ENCODE measurements at regions not wholly inside any gene's neighbourhood (a gene's known extent, or its start where the extent isn't known, plus 50 kb on each side); places are given as distances from the start of the nearest gene placed in this dataset.

- Histone ChIP-seq H3K27ac (ENCODE audit: low read depth in 1 of 2, low read length in 2 of 2) (no peak overlapping the region), H3K9ac (ENCODE audit: low read depth in 1 of 2, low read length in 2 of 2) (no peak overlapping the region), H3K9me3 (ENCODE audit: control insufficient read depth in 4 of 4, low read length in 3 of 4) (no peaks in the 10 kb centered on the region), H3K4me1 (ENCODE audit: control insufficient read depth in 4 of 4, insufficient read depth in 4 of 4, low read length in 3 of 4) (peaks cover 0 to 11% (median 1%) of the 10 kb centered on the region in 4 donors), H3K27me3 (ENCODE audit: control insufficient read depth in 4 of 4, insufficient read depth in 4 of 4, low read length in 3 of 4) (no peaks in the 10 kb centered on the region), H3K36me3 (ENCODE audit: control insufficient read depth in 4 of 4, insufficient read depth in 3 of 4, low read depth in 1 of 4, low read length in 3 of 4) (no peaks in the 10 kb centered on the region), H3K4me3 (ENCODE audit: low read depth in 1 of 3, low read length in 3 of 3) (no peak overlapping the region)
- TF ChIP-seq NR2F2 (IDR thresholded peaks at IDR 0.05) = no peak
- no peak for TF ChIP-seq HNF4G (IDR thresholded peaks at IDR 0.05)
- no peak for TF ChIP-seq FOXA2 (IDR thresholded peaks at IDR 0.05)
- no peak for TF ChIP-seq SP1 (IDR thresholded peaks at IDR 0.05)
- no peak for TF ChIP-seq FOXA1 (IDR thresholded peaks at IDR 0.05)
- no peak for TF ChIP-seq EGR1 (IDR thresholded peaks at IDR 0.05; ENCODE audit: low read depth in 2 of 2)
- TF ChIP-seq, protein P1, sequence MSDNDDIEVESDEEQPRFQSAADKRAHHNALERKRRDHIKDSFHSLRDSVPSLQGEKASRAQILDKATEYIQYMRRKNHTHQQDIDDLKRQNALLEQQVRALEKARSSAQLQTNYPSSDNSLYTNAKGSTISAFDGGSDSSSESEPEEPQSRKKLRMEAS (IDR thresholded peaks at IDR 0.05) = no peak
- TF ChIP-seq HNF4A (conservative IDR thresholded peaks at IDR 0.05) = no peak
- TF ChIP-seq, protein P2, sequence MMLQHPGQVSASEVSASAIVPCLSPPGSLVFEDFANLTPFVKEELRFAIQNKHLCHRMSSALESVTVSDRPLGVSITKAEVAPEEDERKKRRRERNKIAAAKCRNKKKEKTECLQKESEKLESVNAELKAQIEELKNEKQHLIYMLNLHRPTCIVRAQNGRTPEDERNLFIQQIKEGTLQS (IDR thresholded peaks at IDR 0.05) = no peak
- TF ChIP-seq, protein P3, sequence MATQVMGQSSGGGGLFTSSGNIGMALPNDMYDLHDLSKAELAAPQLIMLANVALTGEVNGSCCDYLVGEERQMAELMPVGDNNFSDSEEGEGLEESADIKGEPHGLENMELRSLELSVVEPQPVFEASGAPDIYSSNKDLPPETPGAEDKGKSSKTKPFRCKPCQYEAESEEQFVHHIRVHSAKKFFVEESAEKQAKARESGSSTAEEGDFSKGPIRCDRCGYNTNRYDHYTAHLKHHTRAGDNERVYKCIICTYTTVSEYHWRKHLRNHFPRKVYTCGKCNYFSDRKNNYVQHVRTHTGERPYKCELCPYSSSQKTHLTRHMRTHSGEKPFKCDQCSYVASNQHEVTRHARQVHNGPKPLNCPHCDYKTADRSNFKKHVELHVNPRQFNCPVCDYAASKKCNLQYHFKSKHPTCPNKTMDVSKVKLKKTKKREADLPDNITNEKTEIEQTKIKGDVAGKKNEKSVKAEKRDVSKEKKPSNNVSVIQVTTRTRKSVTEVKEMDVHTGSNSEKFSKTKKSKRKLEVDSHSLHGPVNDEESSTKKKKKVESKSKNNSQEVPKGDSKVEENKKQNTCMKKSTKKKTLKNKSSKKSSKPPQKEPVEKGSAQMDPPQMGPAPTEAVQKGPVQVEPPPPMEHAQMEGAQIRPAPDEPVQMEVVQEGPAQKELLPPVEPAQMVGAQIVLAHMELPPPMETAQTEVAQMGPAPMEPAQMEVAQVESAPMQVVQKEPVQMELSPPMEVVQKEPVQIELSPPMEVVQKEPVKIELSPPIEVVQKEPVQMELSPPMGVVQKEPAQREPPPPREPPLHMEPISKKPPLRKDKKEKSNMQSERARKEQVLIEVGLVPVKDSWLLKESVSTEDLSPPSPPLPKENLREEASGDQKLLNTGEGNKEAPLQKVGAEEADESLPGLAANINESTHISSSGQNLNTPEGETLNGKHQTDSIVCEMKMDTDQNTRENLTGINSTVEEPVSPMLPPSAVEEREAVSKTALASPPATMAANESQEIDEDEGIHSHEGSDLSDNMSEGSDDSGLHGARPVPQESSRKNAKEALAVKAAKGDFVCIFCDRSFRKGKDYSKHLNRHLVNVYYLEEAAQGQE (IDR thresholded peaks at IDR 0.05) = no peak
- TF ChIP-seq RAD21 (IDR thresholded peaks at IDR 0.05) = no peak
- no peak for TF ChIP-seq RXRA (IDR thresholded peaks at IDR 0.05)
- TF ChIP-seq TAF1 (conservative IDR thresholded peaks at IDR 0.05) = no peak
- WGBS = 77% methylated on average over 3 of the region's 3 CpGs
- no peak for DNase-seq (ENCODE audit: low spot score)
Observed at GRCh38 chr2:198611201-198611600, 806.8 kb downstream of the PLCL1 start.

- H3K9me3 ChIP-seq (ENCODE audit: control insufficient read depth in 4 of 4, low read length in 3 of 4) = no peaks in the 10 kb centered on the region
- no peak overlapping the region for H3K9ac ChIP-seq (ENCODE audit: low read depth in 1 of 2, low read length in 2 of 2)
- H3K36me3 ChIP-seq (ENCODE audit: control insufficient read depth in 4 of 4, insufficient read depth in 3 of 4, low read depth in 1 of 4, low read length in 3 of 4) = no peaks in the 10 kb centered on the region
- DNase-seq (ENCODE audit: low spot score) = no peak
- H3K27me3 ChIP-seq (ENCODE audit: control insufficient read depth in 4 of 4, insufficient read depth in 4 of 4, low read length in 3 of 4) = no peaks in the 10 kb centered on the region
- no peaks in the 10 kb centered on the region for H3K4me1 ChIP-seq (ENCODE audit: control insufficient read depth in 4 of 4, insufficient read depth in 4 of 4, low read length in 3 of 4)
- 94% methylated on average over 1 of the region's 1 CpG for WGBS
- H3K27ac ChIP-seq (ENCODE audit: low read depth in 1 of 2, low read length in 2 of 2) = no peak overlapping the region
- H3K4me3 ChIP-seq (ENCODE audit: low read depth in 1 of 3, low read length in 3 of 3) = no peak overlapping the region
- TF ChIP-seq, protein P3 (IDR thresholded peaks at IDR 0.05) = no peak
- TF ChIP-seq, protein P2 (IDR thresholded peaks at IDR 0.05) = no peak
- TF ChIP-seq FOXA2 (IDR thresholded peaks at IDR 0.05) = no peak
- no peak for TF ChIP-seq ZBTB33 (IDR thresholded peaks at IDR 0.05)
- no peak for TF ChIP-seq HNF4G (IDR thresholded peaks at IDR 0.05)
- no peak for TF ChIP-seq FOXA1 (IDR thresholded peaks at IDR 0.05)
- TF ChIP-seq NR2F2 (IDR thresholded peaks at IDR 0.05) = no peak
- TF ChIP-seq GABPA (IDR thresholded peaks at IDR 0.05 in 1 of 2, conservative IDR thresholded peaks at IDR 0.05 in 1 of 2) = no peak
- TF ChIP-seq JUND (IDR thresholded peaks at IDR 0.05) = no peak
- no peak for TF ChIP-seq EGR1 (IDR thresholded peaks at IDR 0.05; ENCODE audit: low read depth in 2 of 2)
- TF ChIP-seq YY1 (IDR thresholded peaks at IDR 0.05) = no peak
- TF ChIP-seq, protein P1 (IDR thresholded peaks at IDR 0.05) = no peak
- no peak for TF ChIP-seq RAD21 (IDR thresholded peaks at IDR 0.05)
- TF ChIP-seq, protein P4, sequence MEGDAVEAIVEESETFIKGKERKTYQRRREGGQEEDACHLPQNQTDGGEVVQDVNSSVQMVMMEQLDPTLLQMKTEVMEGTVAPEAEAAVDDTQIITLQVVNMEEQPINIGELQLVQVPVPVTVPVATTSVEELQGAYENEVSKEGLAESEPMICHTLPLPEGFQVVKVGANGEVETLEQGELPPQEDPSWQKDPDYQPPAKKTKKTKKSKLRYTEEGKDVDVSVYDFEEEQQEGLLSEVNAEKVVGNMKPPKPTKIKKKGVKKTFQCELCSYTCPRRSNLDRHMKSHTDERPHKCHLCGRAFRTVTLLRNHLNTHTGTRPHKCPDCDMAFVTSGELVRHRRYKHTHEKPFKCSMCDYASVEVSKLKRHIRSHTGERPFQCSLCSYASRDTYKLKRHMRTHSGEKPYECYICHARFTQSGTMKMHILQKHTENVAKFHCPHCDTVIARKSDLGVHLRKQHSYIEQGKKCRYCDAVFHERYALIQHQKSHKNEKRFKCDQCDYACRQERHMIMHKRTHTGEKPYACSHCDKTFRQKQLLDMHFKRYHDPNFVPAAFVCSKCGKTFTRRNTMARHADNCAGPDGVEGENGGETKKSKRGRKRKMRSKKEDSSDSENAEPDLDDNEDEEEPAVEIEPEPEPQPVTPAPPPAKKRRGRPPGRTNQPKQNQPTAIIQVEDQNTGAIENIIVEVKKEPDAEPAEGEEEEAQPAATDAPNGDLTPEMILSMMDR (IDR thresholded peaks at IDR 0.05; ENCODE audit: low read depth, low read length, missing input control) = no peak
Observed at GRCh38 chr2:198604599-198604998, 800.2 kb downstream of the PLCL1 start.

Data from liver (tissue), 8 donors.